ENCODE measurements at regions not wholly inside any gene's neighbourhood (a gene's known extent, or its start where the extent isn't known, plus 50 kb on each side); places are given as distances from the start of the nearest gene placed in this dataset.

DNA sequence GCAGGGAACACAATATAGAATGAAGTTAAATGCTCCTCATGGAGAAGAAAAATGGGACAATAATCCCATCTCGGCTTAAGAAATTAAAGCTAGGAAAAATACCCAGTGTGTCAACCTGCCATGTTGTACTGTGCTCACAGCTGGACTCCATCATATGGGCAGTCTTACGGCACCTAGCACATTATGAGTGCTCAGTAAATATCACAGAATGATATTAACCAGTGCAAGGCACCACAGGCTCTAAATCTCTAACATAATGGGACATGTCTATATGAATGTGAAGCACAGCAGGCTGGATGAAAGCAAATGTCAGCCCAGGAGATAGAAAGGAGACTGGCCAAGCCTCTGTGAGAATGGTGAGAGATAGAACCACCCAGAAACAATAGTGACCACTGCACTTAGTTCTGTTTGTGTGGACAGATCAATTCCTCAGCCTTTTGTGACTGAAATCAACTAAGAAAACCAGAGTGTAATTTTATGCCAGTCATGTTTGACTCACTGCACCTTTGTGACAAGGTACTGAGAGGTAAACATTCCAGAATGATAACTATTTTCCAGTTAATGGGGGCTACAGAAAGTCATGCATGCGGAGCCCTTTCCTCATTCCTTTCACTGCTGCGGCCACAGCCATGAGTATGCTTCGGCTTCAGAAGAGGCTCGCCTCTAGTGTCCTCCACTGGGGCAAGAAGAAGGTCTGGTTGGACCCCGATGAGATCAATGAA, 140.4 kb upstream of the CDH6 start:
- Histone ChIP-seq H3K27ac (ENCODE audit: insufficient read depth, low read length) (no peak overlapping the region), H3K9ac (ENCODE audit: insufficient read depth, low read length) (no peak overlapping the region), H3K79me2 (ENCODE audit: control insufficient read depth, insufficient read depth, low read length) (no peaks in the 10 kb centered on the region)

DNA sequence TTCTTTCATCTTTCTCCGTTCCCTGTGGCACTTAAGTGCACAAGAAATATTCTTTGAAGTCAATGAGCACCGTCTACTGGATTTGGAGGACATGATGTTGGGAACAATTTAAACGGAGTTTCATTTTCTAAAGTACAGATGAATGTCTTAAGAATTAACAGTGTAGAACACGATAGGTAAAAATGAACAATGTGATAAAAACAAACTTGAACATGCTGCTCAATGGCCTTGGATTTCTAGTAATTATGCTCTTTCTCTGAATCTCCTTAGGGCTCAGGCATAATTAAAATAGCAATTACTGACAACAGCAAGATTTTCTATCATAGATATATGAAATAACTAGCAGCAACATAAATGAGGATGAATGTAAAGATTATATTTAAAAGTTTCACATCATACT, 142.2 kb upstream of the CDH6 start:
- TF ChIP-seq EZH2 (IDR thresholded peaks at IDR 0.05; ENCODE audit: low read length, missing control alignments) = no peak
- TF ChIP-seq, protein P1, sequence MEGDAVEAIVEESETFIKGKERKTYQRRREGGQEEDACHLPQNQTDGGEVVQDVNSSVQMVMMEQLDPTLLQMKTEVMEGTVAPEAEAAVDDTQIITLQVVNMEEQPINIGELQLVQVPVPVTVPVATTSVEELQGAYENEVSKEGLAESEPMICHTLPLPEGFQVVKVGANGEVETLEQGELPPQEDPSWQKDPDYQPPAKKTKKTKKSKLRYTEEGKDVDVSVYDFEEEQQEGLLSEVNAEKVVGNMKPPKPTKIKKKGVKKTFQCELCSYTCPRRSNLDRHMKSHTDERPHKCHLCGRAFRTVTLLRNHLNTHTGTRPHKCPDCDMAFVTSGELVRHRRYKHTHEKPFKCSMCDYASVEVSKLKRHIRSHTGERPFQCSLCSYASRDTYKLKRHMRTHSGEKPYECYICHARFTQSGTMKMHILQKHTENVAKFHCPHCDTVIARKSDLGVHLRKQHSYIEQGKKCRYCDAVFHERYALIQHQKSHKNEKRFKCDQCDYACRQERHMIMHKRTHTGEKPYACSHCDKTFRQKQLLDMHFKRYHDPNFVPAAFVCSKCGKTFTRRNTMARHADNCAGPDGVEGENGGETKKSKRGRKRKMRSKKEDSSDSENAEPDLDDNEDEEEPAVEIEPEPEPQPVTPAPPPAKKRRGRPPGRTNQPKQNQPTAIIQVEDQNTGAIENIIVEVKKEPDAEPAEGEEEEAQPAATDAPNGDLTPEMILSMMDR (conservative IDR thresholded peaks at IDR 0.05 in 1 of 2, IDR thresholded peaks at IDR 0.05 in 1 of 2; ENCODE audit: low read depth in 1 of 2, low read length in 2 of 2) = no peak
- Histone ChIP-seq H3K36me3 (ENCODE audit: control insufficient read depth, insufficient read depth, low read length) (no peaks in the 10 kb centered on the region), H3K4me3 (replicated peaks in 1 of 4; ENCODE audit: control extremely low read depth in 1 of 4, insufficient read depth in 1 of 4, low read depth in 3 of 4, low read length in 4 of 4) (no peak overlapping the region), H3K79me2 (ENCODE audit: control insufficient read depth, insufficient read depth, low read length) (no peaks in the 10 kb centered on the region), H3K27me3 (ENCODE audit: control insufficient read depth, insufficient read depth, low read length) (no peaks in the 10 kb centered on the region), H3K4me2 (ENCODE audit: extremely low read depth, insufficient read depth, low read length) (no peak overlapping the region), H3K9me3 (ENCODE audit: control insufficient read depth, insufficient read depth, low read depth, low read length) (no peaks in the 10 kb centered on the region), H4K20me1 (ENCODE audit: control insufficient read depth, extremely low read depth, insufficient read depth, low read length) (no peaks in the 10 kb centered on the region), H3K4me1 (ENCODE audit: control insufficient read depth, extremely low read depth, insufficient read depth, low read length) (no peaks in the 10 kb centered on the region), H3K27ac (ENCODE audit: insufficient read depth, low read length) (no peak overlapping the region), H3K9ac (ENCODE audit: insufficient read depth, low read length) (no peak overlapping the region), H2AFZ (ENCODE audit: low read length) (no peak overlapping the region)
- no peak for DNase-seq (ENCODE audit: low read depth in 2 of 2)

More for the DNA sequence above, 140.4 kb upstream of the CDH6 start:
- no peaks in the 10 kb centered on the region for H4K20me1 ChIP-seq (ENCODE audit: control insufficient read depth, extremely low read depth, insufficient read depth, low read length)
- H3K4me3 ChIP-seq (replicated peaks in 1 of 4; ENCODE audit: control extremely low read depth in 1 of 4, insufficient read depth in 1 of 4, low read depth in 3 of 4, low read length in 4 of 4) = no peak overlapping the region
- H3K4me1 ChIP-seq (ENCODE audit: control insufficient read depth, extremely low read depth, insufficient read depth, low read length) = no peaks in the 10 kb centered on the region
- H3K9me3 ChIP-seq (ENCODE audit: control insufficient read depth, insufficient read depth, low read depth, low read length) = no peaks in the 10 kb centered on the region
- no peak overlapping the region for H2AFZ ChIP-seq (ENCODE audit: low read length)
- no peaks in the 10 kb centered on the region for H3K36me3 ChIP-seq (ENCODE audit: control insufficient read depth, insufficient read depth, low read length)
- H3K27me3 ChIP-seq (ENCODE audit: control insufficient read depth, insufficient read depth, low read length) = no peaks in the 10 kb centered on the region
- DNase-seq (ENCODE audit: low read depth in 2 of 2) = no peak
- no peak overlapping the region for H3K4me2 ChIP-seq (ENCODE audit: extremely low read depth, insufficient read depth, low read length)
- TF ChIP-seq, protein P1 (conservative IDR thresholded peaks at IDR 0.05 in 1 of 2, IDR thresholded peaks at IDR 0.05 in 1 of 2; ENCODE audit: low read depth in 1 of 2, low read length in 2 of 2) = no peak
- no peak for TF ChIP-seq EZH2 (IDR thresholded peaks at IDR 0.05; ENCODE audit: low read length, missing control alignments)

DNA sequence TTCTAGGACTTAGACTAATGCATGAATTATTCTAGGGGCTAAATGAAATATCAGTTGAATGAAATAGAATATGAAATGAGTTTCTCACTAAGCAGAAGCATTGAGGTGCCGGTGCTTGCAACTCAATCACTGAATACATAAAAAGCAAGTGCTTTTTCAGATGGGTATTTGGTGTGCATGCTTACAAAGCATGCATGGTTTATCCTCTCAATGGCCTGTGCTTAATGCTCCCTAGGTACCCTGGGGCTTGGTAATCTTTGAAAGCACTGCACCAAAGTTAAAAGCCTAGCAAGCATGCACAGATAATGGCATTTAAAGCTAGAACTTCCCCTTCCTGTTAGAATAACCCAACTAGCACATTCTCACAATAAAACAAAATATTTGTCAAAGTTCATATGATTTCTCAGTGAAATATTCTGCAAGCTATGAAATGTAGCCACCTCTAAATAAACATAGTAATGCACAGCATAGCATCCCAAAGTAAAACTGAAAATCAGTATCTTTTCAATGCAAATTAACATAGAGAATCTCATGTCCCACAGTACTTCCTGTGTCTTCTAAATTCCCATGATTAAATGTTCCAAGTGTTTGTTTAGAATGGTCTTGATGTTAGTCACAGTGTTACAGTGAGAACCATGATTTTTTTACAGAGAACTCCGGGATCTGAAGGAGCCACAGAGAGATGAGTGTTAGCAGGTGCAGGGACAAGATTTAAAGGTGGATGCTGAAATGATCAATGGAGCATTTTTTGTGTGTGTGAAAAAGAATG, 143.4 kb upstream of the CDH6 start:
- no peak overlapping the region for H3K9ac ChIP-seq (ENCODE audit: insufficient read depth, low read length)
- H4K20me1 ChIP-seq (ENCODE audit: control insufficient read depth, extremely low read depth, insufficient read depth, low read length) = no peaks in the 10 kb centered on the region
- H3K36me3 ChIP-seq (ENCODE audit: control insufficient read depth, insufficient read depth, low read length) = no peaks in the 10 kb centered on the region
- no peak overlapping the region for H3K4me2 ChIP-seq (ENCODE audit: extremely low read depth, insufficient read depth, low read length)
- H3K79me2 ChIP-seq (ENCODE audit: control insufficient read depth, insufficient read depth, low read length) = no peaks in the 10 kb centered on the region
- TF ChIP-seq EZH2 (IDR thresholded peaks at IDR 0.05; ENCODE audit: low read length, missing control alignments) = no peak
- TF ChIP-seq, protein P1 (conservative IDR thresholded peaks at IDR 0.05 in 1 of 2, IDR thresholded peaks at IDR 0.05 in 1 of 2; ENCODE audit: low read depth in 1 of 2, low read length in 2 of 2) = no peak
- no peaks in the 10 kb centered on the region for H3K27me3 ChIP-seq (ENCODE audit: control insufficient read depth, insufficient read depth, low read length)
- no peak overlapping the region for H3K4me3 ChIP-seq (replicated peaks in 1 of 4; ENCODE audit: control extremely low read depth in 1 of 4, insufficient read depth in 1 of 4, low read depth in 3 of 4, low read length in 4 of 4)
- no peak overlapping the region for H3K27ac ChIP-seq (ENCODE audit: insufficient read depth, low read length)
- H2AFZ ChIP-seq (ENCODE audit: low read length) = no peak overlapping the region
- H3K4me1 ChIP-seq (ENCODE audit: control insufficient read depth, extremely low read depth, insufficient read depth, low read length) = no peaks in the 10 kb centered on the region
- no peaks in the 10 kb centered on the region for H3K9me3 ChIP-seq (ENCODE audit: control insufficient read depth, insufficient read depth, low read depth, low read length)
- DNase-seq (ENCODE audit: low read depth in 2 of 2) = peak in 1 of 2 donors; percentile 21

Data from fibroblast of lung (primary cell).